Renal cortical epithelial cell (primary cell): ENCODE measurements at regions not wholly inside any gene's neighbourhood (a gene's known extent, or its start where the extent isn't known, plus 50 kb on each side); places are given as distances from the start of the nearest gene placed in this dataset.

Experiments used
- DNase-seq: peaks from one replicate; pipeline ENCODE4 v3.0.0-alpha.2; 2011; ENCODE audit warnings: low read depth

- peak; percentile 85 for DNase-seq
These were observed 87.2 kb upstream of the PLPP4 start for GRCh38 chr10:120369856-120370276.

- peak; percentile 51 for DNase-seq
These were observed 85.2 kb upstream of the PLPP4 start for GRCh38 chr10:120371856-120372255.

- no peak for DNase-seq
These were observed 84.1 kb upstream of the PLPP4 start for GRCh38 chr10:120372917-120373316.

GRCh38 chr10:120375666-120376065 is 81.4 kb upstream of the PLPP4 start:
- no peak for DNase-seq

- DNase-seq, result no peak
These were observed 75.1 kb upstream of the PLPP4 start for GRCh38 chr10:120381931-120382330.

GRCh38 chr10:120382360-120382759 is 74.7 kb upstream of the PLPP4 start:
- no peak for DNase-seq

- no peak for DNase-seq
These were observed 71.0 kb upstream of the PLPP4 start for GRCh38 chr10:120385992-120386391.

GRCh38 chr10:120386896-120387295 is 70.1 kb upstream of the PLPP4 start:
- no peak for DNase-seq

- peak; percentile 78 for DNase-seq
These were observed 69.7 kb upstream of the PLPP4 start for GRCh38 chr10:120387326-120387725.

- peak; percentile 51 for DNase-seq
These were observed 64.8 kb upstream of the PLPP4 start for GRCh38 chr10:120392245-120392644.

GRCh38 chr10:120392671-120393079 is 64.4 kb upstream of the PLPP4 start:
- peak; percentile 88 for DNase-seq

GRCh38 chr10:120394446-120394845 is 62.6 kb upstream of the PLPP4 start:
- peak; percentile 98 for DNase-seq

- no peak for DNase-seq
These were observed 60.8 kb upstream of the PLPP4 start for GRCh38 chr10:120396228-120396627.

- no peak for DNase-seq
These were observed 58.8 kb upstream of the PLPP4 start for GRCh38 chr10:120398180-120398579.

- no peak for DNase-seq
These were observed 56.4 kb upstream of the PLPP4 start for GRCh38 chr10:120400601-120401000.

- peak; percentile 73 for DNase-seq
These were observed 54.8 kb upstream of the PLPP4 start for GRCh38 chr10:120402147-120402766.

- peak; percentile 53 for DNase-seq
These were observed 53.9 kb upstream of the PLPP4 start for GRCh38 chr10:120403109-120403508.

GRCh38 chr10:120406376-120406775 is 50.7 kb upstream of the PLPP4 start:
- DNase-seq, result no peak
